Astrocyte of the cerebellum (primary cell): ENCODE measurements at regions not wholly inside any gene's neighbourhood (a gene's known extent, or its start where the extent isn't known, plus 50 kb on each side); places are given as distances from the start of the nearest gene placed in this dataset.

Experiments
- DNase-seq: peaks from one replicate; pipeline ENCODE4 v3.0.0-alpha.2; 2011; ENCODE audit warnings: low read depth
- H3K4me3 ChIP-seq: 2 replicates; pipeline ENCODE4 v1.5.1; 2011; ENCODE audit warnings: mild to moderate bottlenecking, low read depth, low read length, moderate library complexity
- in situ Hi-C: cut with HindIII; loops from 2 replicates; pipeline ENCODE4 v1.10.0; 2017; ENCODE audit warnings: low sequenced_read_pairs
- TF ChIP-seq, protein P1 (sequence below): IDR thresholded peaks from 2 replicates; pipeline ENCODE4 v1.5.1; 2012; ENCODE audit warnings: low read length, low read depth, moderate library complexity, mild to moderate bottlenecking; ENCODE audit errors: missing control alignments

- no peak for DNase-seq
- H3K4me3 ChIP-seq: no peak overlapping the region
- in situ Hi-C loops: no loop called here
- TF ChIP-seq, protein P1, sequence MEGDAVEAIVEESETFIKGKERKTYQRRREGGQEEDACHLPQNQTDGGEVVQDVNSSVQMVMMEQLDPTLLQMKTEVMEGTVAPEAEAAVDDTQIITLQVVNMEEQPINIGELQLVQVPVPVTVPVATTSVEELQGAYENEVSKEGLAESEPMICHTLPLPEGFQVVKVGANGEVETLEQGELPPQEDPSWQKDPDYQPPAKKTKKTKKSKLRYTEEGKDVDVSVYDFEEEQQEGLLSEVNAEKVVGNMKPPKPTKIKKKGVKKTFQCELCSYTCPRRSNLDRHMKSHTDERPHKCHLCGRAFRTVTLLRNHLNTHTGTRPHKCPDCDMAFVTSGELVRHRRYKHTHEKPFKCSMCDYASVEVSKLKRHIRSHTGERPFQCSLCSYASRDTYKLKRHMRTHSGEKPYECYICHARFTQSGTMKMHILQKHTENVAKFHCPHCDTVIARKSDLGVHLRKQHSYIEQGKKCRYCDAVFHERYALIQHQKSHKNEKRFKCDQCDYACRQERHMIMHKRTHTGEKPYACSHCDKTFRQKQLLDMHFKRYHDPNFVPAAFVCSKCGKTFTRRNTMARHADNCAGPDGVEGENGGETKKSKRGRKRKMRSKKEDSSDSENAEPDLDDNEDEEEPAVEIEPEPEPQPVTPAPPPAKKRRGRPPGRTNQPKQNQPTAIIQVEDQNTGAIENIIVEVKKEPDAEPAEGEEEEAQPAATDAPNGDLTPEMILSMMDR: no peak
Measured at GRCh38 chr9:79883073-79883645, 311.4 kb downstream of the TLE4 start.

DNA sequence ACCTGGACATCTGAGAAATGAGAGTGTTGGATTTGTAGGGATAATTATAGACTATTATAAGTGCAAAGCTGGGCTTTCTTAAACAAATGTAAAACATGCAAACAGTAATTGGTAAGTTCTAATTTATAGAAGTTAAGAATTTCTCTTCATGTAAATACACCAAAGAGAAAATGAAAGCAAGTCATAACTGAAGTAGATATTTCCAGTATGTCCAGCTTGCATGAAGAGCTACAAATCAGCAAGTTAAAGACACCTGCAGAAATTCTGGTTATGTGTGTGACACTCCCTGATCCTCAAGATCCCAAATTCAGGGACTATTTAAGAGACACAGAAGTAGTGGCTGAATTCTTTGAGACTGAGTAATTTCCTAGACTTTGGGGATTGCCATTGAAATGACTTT lies 308.9 kb downstream of the TLE4 start:
- TF ChIP-seq, protein P1: no peak
- in situ Hi-C loops: no loop called here
- H3K4me3 ChIP-seq: no peak overlapping the region
- no peak for DNase-seq

GRCh38 chr9:79877943-79878602 lies 306.3 kb downstream of the TLE4 start:
- no peak for DNase-seq
- TF ChIP-seq, protein P1: no peak
- in situ Hi-C loops: no loop called here
- no peak overlapping the region for H3K4me3 ChIP-seq

GRCh38 chr9:79868567-79869189 lies 296.9 kb downstream of the TLE4 start:
- no peak overlapping the region for H3K4me3 ChIP-seq
- TF ChIP-seq, protein P1: no peak
- in situ Hi-C loops: loop anchor here (5.0 kb wide), 1 partner anchor 36 kb away; no protein-coding TSS in a partner anchor
- DNase-seq: no peak

DNA sequence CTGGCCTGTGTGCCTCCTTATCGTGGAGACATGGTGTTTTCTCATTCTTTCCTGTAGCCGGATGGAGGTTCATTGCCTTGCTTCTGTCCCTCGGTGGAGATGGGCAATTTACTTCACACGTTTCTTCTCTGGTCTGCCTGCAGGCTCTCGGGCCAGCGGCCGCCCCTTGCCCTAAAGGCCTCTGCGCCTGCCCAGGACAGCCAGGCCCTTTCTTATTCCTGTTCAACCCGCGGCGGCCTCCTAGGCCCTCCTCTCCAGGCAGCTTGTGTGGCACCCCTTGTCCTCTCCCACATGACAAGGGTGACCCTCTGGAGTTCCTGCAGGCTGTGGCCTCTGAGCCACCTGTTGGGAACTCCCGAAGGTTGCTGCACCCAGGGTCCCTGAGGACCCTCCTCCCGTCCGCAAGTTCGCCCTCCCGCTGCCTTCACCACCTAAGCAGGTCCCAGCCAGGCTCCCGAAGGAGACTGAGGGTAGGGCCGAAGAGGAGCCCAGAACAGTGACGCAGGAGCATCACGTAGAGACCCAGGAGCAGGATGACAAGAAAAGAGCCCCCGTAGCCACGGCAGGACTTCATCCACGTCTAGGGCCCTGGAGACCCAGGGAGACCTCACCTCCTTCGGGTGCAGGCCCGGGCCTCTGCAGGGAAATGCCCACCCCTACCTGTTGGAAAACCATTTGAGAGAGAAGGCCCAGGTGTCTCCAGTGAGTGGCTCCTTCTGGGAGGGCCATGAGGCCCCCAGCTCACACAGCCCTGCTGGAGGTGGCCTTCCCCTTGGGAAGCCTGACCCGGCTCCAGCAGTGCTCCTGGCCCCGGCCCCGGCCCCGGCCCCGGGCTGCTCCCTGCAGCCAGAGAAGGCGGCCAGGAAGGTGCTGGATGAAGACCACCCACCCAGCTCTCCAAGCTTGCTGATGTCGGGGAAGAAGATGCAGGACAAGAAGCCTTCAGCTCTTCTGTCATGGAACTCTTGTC lies 291.4 kb downstream of the TLE4 start:
- in situ Hi-C loops: no loop called here
- TF ChIP-seq, protein P1: no peak

GRCh38 chr9:79858508-79858907 lies 286.7 kb downstream of the TLE4 start:
- DNase-seq: no peak
- H3K4me3 ChIP-seq: no peak overlapping the region
- in situ Hi-C loops: no loop called here
- TF ChIP-seq, protein P1: no peak

More for the DNA sequence above, 291.4 kb downstream of the TLE4 start:
- no peak for DNase-seq
- H3K4me3 ChIP-seq: no peak overlapping the region
